GM18499 (cell line): ENCODE measurements at regions not wholly inside any gene's neighbourhood (a gene's known extent, or its start where the extent isn't known, plus 50 kb on each side); places are given as distances from the start of the nearest gene placed in this dataset.
"Not testable (repeated sequence)": the region's sequence is repeated elsewhere in the genome, so short reads cannot be mapped to it uniquely, and the experiment has no call there.

Experiments
- ATAC-seq: cut with Tn5 transposase; IDR thresholded peaks from one replicate; pipeline ENCODE4 v1.9.1; 2021; ENCODE audit warnings: moderate number of reproducible peaks; ENCODE audit not compliant: insufficient read depth, unreplicated experiment

- ATAC-seq, result no peak
Measured at GRCh38 chr17:34024806-34025551, 230.1 kb upstream of the CCL2 start.

- ATAC-seq, result not testable (repeated sequence)
Measured at GRCh38 chr17:34030601-34031000, 224.5 kb upstream of the CCL2 start.

GRCh38 chr17:34032305-34032704 lies 222.8 kb upstream of the CCL2 start:
- not testable (repeated sequence) for ATAC-seq

- ATAC-seq, result not testable (repeated sequence)
Measured at GRCh38 chr17:34038786-34039185, 216.3 kb upstream of the CCL2 start.

- not testable (repeated sequence) for ATAC-seq
Measured at GRCh38 chr17:34039213-34039612, 215.9 kb upstream of the CCL2 start.

- not testable (repeated sequence) for ATAC-seq
Measured at GRCh38 chr17:34039759-34040555, 215.1 kb upstream of the CCL2 start.

- ATAC-seq, result no peak
Measured at GRCh38 chr17:34045990-34046389, 209.1 kb upstream of the CCL2 start.

- no peak for ATAC-seq
Measured at GRCh38 chr17:34051046-34051445, 204.0 kb upstream of the CCL2 start.

GRCh38 chr17:34054495-34054894 lies 200.6 kb upstream of the CCL2 start:
- no peak for ATAC-seq

- ATAC-seq, result no peak
Measured at GRCh38 chr17:34055606-34056005, 199.5 kb upstream of the CCL2 start.

GRCh38 chr17:34059423-34060220 lies 195.5 kb upstream of the CCL2 start:
- ATAC-seq, result no peak

GRCh38 chr17:34066528-34066927 lies 188.6 kb upstream of the CCL2 start:
- ATAC-seq, result no peak

- no peak for ATAC-seq
Measured at GRCh38 chr17:34067011-34067410, 188.1 kb upstream of the CCL2 start.

- ATAC-seq, result no peak
Measured at GRCh38 chr17:34068571-34068970, 186.5 kb upstream of the CCL2 start.

GRCh38 chr17:34070712-34071111 lies 184.4 kb upstream of the CCL2 start:
- no peak for ATAC-seq

GRCh38 chr17:34071886-34072420 lies 183.1 kb upstream of the CCL2 start:
- ATAC-seq, result no peak

GRCh38 chr17:34075076-34075475 lies 180.0 kb upstream of the CCL2 start:
- ATAC-seq, result no peak

GRCh38 chr17:34076743-34077631 lies 178.1 kb upstream of the CCL2 start:
- ATAC-seq, result no peak

- no peak for ATAC-seq
Measured at GRCh38 chr17:34081269-34081668, 173.8 kb upstream of the CCL2 start.

- ATAC-seq, result no peak
Measured at GRCh38 chr17:34082404-34082803, 172.7 kb upstream of the CCL2 start.
